ENCODE measurements at regions not wholly inside any gene's neighbourhood (a gene's known extent, or its start where the extent isn't known, plus 50 kb on each side); places are given as distances from the start of the nearest gene placed in this dataset.
"Not testable (repeated sequence)": the region's sequence is repeated elsewhere in the genome, so short reads cannot be mapped to it uniquely, and the experiment has no call there.

DNA sequence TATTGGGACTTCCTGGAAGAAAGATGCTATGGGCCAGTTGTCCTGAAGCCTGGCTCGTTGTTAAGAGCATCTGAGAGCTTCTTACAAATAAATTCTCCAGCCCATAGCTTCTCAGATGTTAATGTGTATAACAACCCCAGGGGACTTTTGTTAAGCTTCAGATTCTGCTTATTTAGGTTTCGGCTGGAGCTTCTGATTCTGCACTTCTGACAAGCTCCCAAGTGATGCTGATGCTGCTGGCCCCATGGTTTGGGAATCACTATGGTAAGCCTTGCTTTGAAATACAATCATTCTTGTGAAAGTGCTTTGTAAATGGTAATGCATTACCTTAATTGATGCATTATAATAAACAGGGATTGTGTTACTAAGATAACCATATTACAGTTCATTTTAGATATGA is 281.8 kb upstream of the PLD5 start:
- H3K9me1 ChIP-seq (ENCODE audit: control insufficient read depth, extremely low read depth, insufficient read depth, low read length): no peaks in the 10 kb centered on the region
- H3K27ac ChIP-seq (ENCODE audit: control insufficient read depth, insufficient read depth, low read length): no peak overlapping the region
- H3K9ac ChIP-seq (ENCODE audit: control insufficient read depth, extremely low read depth, insufficient read depth, low read length): no peak overlapping the region
- H3K9me3 ChIP-seq (ENCODE audit: control insufficient read depth, low read depth, low read length): no peaks in the 10 kb centered on the region
- no peaks in the 10 kb centered on the region for H4K20me1 ChIP-seq (ENCODE audit: control insufficient read depth, extremely low read depth, insufficient read depth, low read length)
- H3K79me2 ChIP-seq (ENCODE audit: control insufficient read depth, insufficient read depth, low read length): no peaks in the 10 kb centered on the region
- no peaks in the 10 kb centered on the region for H3K36me3 ChIP-seq (ENCODE audit: control insufficient read depth in 2 of 2, extremely low read depth in 1 of 2, insufficient read depth in 2 of 2, low read length in 2 of 2)
- H3K27me3 ChIP-seq (ENCODE audit: control insufficient read depth, extremely low read depth, insufficient read depth, low read length): no peaks in the 10 kb centered on the region
- no peak for TF ChIP-seq EZH2 (IDR thresholded peaks at IDR 0.05; ENCODE audit: low read length)
- TF ChIP-seq, protein P1, sequence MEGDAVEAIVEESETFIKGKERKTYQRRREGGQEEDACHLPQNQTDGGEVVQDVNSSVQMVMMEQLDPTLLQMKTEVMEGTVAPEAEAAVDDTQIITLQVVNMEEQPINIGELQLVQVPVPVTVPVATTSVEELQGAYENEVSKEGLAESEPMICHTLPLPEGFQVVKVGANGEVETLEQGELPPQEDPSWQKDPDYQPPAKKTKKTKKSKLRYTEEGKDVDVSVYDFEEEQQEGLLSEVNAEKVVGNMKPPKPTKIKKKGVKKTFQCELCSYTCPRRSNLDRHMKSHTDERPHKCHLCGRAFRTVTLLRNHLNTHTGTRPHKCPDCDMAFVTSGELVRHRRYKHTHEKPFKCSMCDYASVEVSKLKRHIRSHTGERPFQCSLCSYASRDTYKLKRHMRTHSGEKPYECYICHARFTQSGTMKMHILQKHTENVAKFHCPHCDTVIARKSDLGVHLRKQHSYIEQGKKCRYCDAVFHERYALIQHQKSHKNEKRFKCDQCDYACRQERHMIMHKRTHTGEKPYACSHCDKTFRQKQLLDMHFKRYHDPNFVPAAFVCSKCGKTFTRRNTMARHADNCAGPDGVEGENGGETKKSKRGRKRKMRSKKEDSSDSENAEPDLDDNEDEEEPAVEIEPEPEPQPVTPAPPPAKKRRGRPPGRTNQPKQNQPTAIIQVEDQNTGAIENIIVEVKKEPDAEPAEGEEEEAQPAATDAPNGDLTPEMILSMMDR (optimal IDR thresholded peaks at IDR 0.05 in 1 of 3, IDR thresholded peaks at IDR 0.05 in 1 of 3, conservative IDR thresholded peaks at IDR 0.05 in 1 of 3; ENCODE audit: extremely low read depth in 1 of 3, insufficient read depth in 2 of 3, low read length in 3 of 3): no peak
- no peak overlapping the region for H3K4me2 ChIP-seq (ENCODE audit: control insufficient read depth, extremely low read depth, insufficient read depth, low read depth, low read length)
- DNase-seq (ENCODE audit: low read depth, low spot score) (no peak), FAIRE-seq (no peak)
- dilution Hi-C loops (cut with MboI; ENCODE audit: extremely low pct_ligation_motif_present, low sequenced_read_pairs): no loop called here
- no peak overlapping the region for H2AFZ ChIP-seq (ENCODE audit: control insufficient read depth, low read length)
- no peak overlapping the region for H3K4me3 ChIP-seq (ENCODE audit: control insufficient read depth in 2 of 3, extremely low read depth in 1 of 3, insufficient read depth in 2 of 3, low read depth in 1 of 3, low read length in 3 of 3)
- H3K4me1 ChIP-seq (ENCODE audit: control insufficient read depth, extremely low read depth, insufficient read depth, low read length): no peaks in the 10 kb centered on the region

DNA sequence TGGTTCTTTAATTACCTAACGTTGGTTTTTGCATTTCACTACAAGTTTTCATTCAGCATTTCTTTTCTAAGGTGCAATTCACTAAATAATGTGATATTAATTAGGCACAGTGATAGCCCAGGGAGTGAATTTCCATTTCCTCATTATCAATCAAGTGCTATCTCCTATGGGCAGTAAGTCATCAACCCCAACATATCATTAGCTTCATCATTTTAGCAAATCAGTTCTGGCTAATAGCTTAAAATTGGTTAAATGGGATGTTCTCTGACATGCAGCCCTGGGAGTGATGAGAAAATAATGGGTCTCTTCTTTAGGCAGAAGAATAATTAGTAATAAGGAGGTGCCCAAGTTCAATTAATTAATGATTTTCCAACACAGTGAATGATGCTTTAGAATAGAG is 280.9 kb upstream of the PLD5 start:
- H3K27me3 ChIP-seq (ENCODE audit: control insufficient read depth, extremely low read depth, insufficient read depth, low read length); H3K4me3 ChIP-seq (ENCODE audit: control insufficient read depth in 2 of 3, extremely low read depth in 1 of 3, insufficient read depth in 2 of 3, low read depth in 1 of 3, low read length in 3 of 3); H2AFZ ChIP-seq (ENCODE audit: control insufficient read depth, low read length); H4K20me1 ChIP-seq (ENCODE audit: control insufficient read depth, extremely low read depth, insufficient read depth, low read length); dilution Hi-C loops (cut with MboI; ENCODE audit: extremely low pct_ligation_motif_present, low sequenced_read_pairs); H3K79me2 ChIP-seq (ENCODE audit: control insufficient read depth, insufficient read depth, low read length); H3K4me2 ChIP-seq (ENCODE audit: control insufficient read depth, extremely low read depth, insufficient read depth, low read depth, low read length); H3K9me3 ChIP-seq (ENCODE audit: control insufficient read depth, low read depth, low read length); H3K9ac ChIP-seq (ENCODE audit: control insufficient read depth, extremely low read depth, insufficient read depth, low read length); H3K4me1 ChIP-seq (ENCODE audit: control insufficient read depth, extremely low read depth, insufficient read depth, low read length); H3K27ac ChIP-seq (ENCODE audit: control insufficient read depth, insufficient read depth, low read length); H3K9me1 ChIP-seq (ENCODE audit: control insufficient read depth, extremely low read depth, insufficient read depth, low read length); H3K36me3 ChIP-seq (ENCODE audit: control insufficient read depth in 2 of 2, extremely low read depth in 1 of 2, insufficient read depth in 2 of 2, low read length in 2 of 2); DNase-seq (ENCODE audit: low read depth, low spot score): not testable (repeated sequence)
- FAIRE-seq: peak; percentile 23

DNA sequence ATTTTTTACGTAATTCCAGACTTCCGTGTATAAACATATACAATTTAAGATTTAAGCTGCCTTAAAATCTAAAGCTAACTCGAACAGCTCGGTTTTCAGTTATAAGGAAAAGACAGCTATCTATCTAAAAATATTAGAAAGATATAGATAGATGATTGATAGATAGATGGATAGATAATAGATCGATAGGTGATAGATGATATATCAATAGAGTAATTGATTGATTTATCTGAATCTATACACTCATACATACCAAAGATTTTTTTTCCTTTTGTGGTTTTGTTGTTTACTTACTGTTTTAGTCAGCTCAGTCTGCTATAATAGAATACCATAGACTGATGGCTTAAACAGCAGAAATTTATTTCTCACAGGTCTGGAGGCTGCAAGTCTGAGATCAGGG is 278.5 kb upstream of the PLD5 start:
- H3K79me2 ChIP-seq (ENCODE audit: control insufficient read depth, insufficient read depth, low read length): no peaks in the 10 kb centered on the region
- no peaks in the 10 kb centered on the region for H3K9me1 ChIP-seq (ENCODE audit: control insufficient read depth, extremely low read depth, insufficient read depth, low read length)
- H2AFZ ChIP-seq (ENCODE audit: control insufficient read depth, low read length): no peak overlapping the region
- no peak overlapping the region for H3K4me3 ChIP-seq (ENCODE audit: control insufficient read depth in 2 of 3, extremely low read depth in 1 of 3, insufficient read depth in 2 of 3, low read depth in 1 of 3, low read length in 3 of 3)
- H3K27me3 ChIP-seq (ENCODE audit: control insufficient read depth, extremely low read depth, insufficient read depth, low read length): no peaks in the 10 kb centered on the region
- H3K4me1 ChIP-seq (ENCODE audit: control insufficient read depth, extremely low read depth, insufficient read depth, low read length): no peaks in the 10 kb centered on the region
- no peak overlapping the region for H3K27ac ChIP-seq (ENCODE audit: control insufficient read depth, insufficient read depth, low read length)
- no peak for TF ChIP-seq EZH2 (IDR thresholded peaks at IDR 0.05; ENCODE audit: low read length)
- TF ChIP-seq, protein P1 (optimal IDR thresholded peaks at IDR 0.05 in 1 of 3, IDR thresholded peaks at IDR 0.05 in 1 of 3, conservative IDR thresholded peaks at IDR 0.05 in 1 of 3; ENCODE audit: extremely low read depth in 1 of 3, insufficient read depth in 2 of 3, low read length in 3 of 3): no peak
- dilution Hi-C loops (cut with MboI; ENCODE audit: extremely low pct_ligation_motif_present, low sequenced_read_pairs): no loop called here
- H3K4me2 ChIP-seq (ENCODE audit: control insufficient read depth, extremely low read depth, insufficient read depth, low read depth, low read length): no peak overlapping the region
- no peak overlapping the region for H3K9ac ChIP-seq (ENCODE audit: control insufficient read depth, extremely low read depth, insufficient read depth, low read length)
- DNase-seq (ENCODE audit: low read depth, low spot score) (no peak), FAIRE-seq (no peak)
- H3K9me3 ChIP-seq (ENCODE audit: control insufficient read depth, low read depth, low read length): no peaks in the 10 kb centered on the region
- no peaks in the 10 kb centered on the region for H3K36me3 ChIP-seq (ENCODE audit: control insufficient read depth in 2 of 2, extremely low read depth in 1 of 2, insufficient read depth in 2 of 2, low read length in 2 of 2)
- no peaks in the 10 kb centered on the region for H4K20me1 ChIP-seq (ENCODE audit: control insufficient read depth, extremely low read depth, insufficient read depth, low read length)

Data from keratinocyte (primary cell).